H1 (cell line): ENCODE measurements at regions not wholly inside any gene's neighbourhood (a gene's known extent, or its start where the extent isn't known, plus 50 kb on each side); places are given as distances from the start of the nearest gene placed in this dataset.

Experiments used
- ASH2L ChIP-seq: fragments of 200-600, 300-600 bp; sonication (generic); IDR thresholded peaks from one replicate; pipeline ENCODE4 v1.7.1; 2017; ENCODE audit warnings: low read length
- CHD1 ChIP-seq: IDR thresholded peaks from 2 replicates; pipeline ENCODE4 v1.6.1; 2012; ENCODE audit warnings: low read depth, low read length, improper control_type of control experiment
- CTBP2 ChIP-seq: IDR thresholded peaks from 2 replicates; pipeline ENCODE4 v1.7.0; 2011; ENCODE audit warnings: borderline replicate concordance, mild to moderate bottlenecking, moderate library complexity, mixed read lengths, low read length; ENCODE audit not compliant: insufficient read depth, insufficient read length
- KDM5A ChIP-seq: fragments of 200-600 bp; IDR thresholded peaks from 2 replicates; pipeline ENCODE4 v1.7.1; 2012; ENCODE audit warnings: mild to moderate bottlenecking, low read length, inconsistent platforms, mixed read lengths
- SAP30 ChIP-seq: fragments of 300-600 bp; sonication (generic); IDR thresholded peaks from 2 replicates; pipeline ENCODE4 v1.7.1; 2012; ENCODE audit warnings: low read length, moderate library complexity, mild to moderate bottlenecking, inconsistent platforms; ENCODE audit not compliant: insufficient read depth, insufficient replicate concordance
- SIN3A ChIP-seq, 2 experiments: IDR thresholded peaks in 1 of 2; conservative IDR thresholded peaks in 1 of 2; 2 replicates each; pipeline ENCODE4 v1.6.1; 2011 to 2012; ENCODE audit warnings: low read length in 2 of 2, improper control_type of control experiment in 1 of 2, low read depth in 1 of 2, mild to moderate bottlenecking in 1 of 2

- TF ChIP-seq ASH2L, result no peak
- no peak for TF ChIP-seq CTBP2
- no peak for TF ChIP-seq SIN3A (conservative IDR thresholded peaks at IDR 0.05 in 1 of 2, IDR thresholded peaks at IDR 0.05 in 1 of 2; ENCODE audit: low read depth in 1 of 2, low read length in 2 of 2)
- TF ChIP-seq SAP30, result no peak
- TF ChIP-seq KDM5A, result no peak
- no peak for TF ChIP-seq CHD1
These were observed 399.1 kb upstream of the ADAMTS5 start (continued) for GRCh38 chr21:27366036-27366435.
